HUES48 (cell line): ENCODE measurements at regions not wholly inside any gene's neighbourhood (a gene's known extent, or its start where the extent isn't known, plus 50 kb on each side); places are given as distances from the start of the nearest gene placed in this dataset.

Experiments used
- H3K27ac ChIP-seq: one replicate; pipeline ENCODE4 v1.7.0; 2013; ENCODE audit warnings: low read depth, low read length, inconsistent platforms
- H3K27me3 ChIP-seq: 2 replicates; pipeline ENCODE4 v1.6.1; 2013; ENCODE audit warnings: mild to moderate bottlenecking, low read length; ENCODE audit not compliant: control insufficient read depth, insufficient read depth
- H3K36me3 ChIP-seq: 2 replicates; pipeline ENCODE4 v1.6.1; 2013; ENCODE audit warnings: low read length; ENCODE audit not compliant: control insufficient read depth, insufficient read depth
- H3K4me1 ChIP-seq: 2 replicates; pipeline ENCODE4 v1.6.1; 2013; ENCODE audit warnings: mild to moderate bottlenecking, low read length; ENCODE audit not compliant: control insufficient read depth, insufficient read depth
- H3K4me3 ChIP-seq: 2 replicates; pipeline ENCODE4 v1.5.1; 2013; ENCODE audit warnings: mild to moderate bottlenecking, low read depth, low read length
- H3K9ac ChIP-seq: 2 replicates; pipeline ENCODE4 v1.6.1; 2013; ENCODE audit warnings: mild to moderate bottlenecking, low read depth, low read length, moderate library complexity
- H3K9me3 ChIP-seq: 2 replicates; pipeline ENCODE4 v1.6.1; 2013; ENCODE audit warnings: low read length; ENCODE audit not compliant: control insufficient read depth, insufficient read depth

GRCh38 chr9:86858009-86858408 lies 89.3 kb downstream of the GAS1 start:
- no peak overlapping the region for H3K27ac ChIP-seq
- no peak overlapping the region for H3K4me3 ChIP-seq
- no peaks in the 10 kb centered on the region for H3K9me3 ChIP-seq
- no peaks in the 10 kb centered on the region for H3K36me3 ChIP-seq
- peaks cover 19% of the 10 kb centered on the region for H3K4me1 ChIP-seq
- no peak overlapping the region for H3K9ac ChIP-seq
- H3K27me3 ChIP-seq: no peaks in the 10 kb centered on the region

DNA sequence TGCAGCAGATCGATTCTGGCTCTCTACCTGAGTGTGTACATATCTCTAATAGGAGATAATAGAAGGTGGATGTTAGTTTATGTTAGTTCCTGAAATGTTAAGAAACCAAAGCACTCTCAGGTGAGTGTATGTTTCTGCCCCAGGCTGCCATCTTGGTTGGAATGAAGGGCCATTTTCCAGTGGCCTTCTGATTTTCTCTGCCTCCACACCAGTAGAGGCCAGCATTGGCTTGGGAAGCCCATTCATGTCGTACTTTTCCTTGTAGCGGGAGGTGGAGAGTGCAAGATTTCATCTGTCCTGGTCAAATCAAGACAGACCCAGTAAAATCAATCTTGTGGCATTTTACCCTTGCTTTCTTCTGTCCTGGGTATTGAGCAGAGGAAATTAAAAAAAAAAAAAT lies 91.0 kb downstream of the GAS1 start:
- Histone ChIP-seq H3K4me3 (no peak overlapping the region), H3K27ac (no peak overlapping the region), H3K27me3 (no peaks in the 10 kb centered on the region), H3K9ac (no peak overlapping the region), H3K9me3 (no peaks in the 10 kb centered on the region), H3K36me3 (no peaks in the 10 kb centered on the region), H3K4me1 (peaks cover 19% of the 10 kb centered on the region)

- Histone ChIP-seq H3K36me3 (no peaks in the 10 kb centered on the region), H3K4me1 (peaks cover 14% of the 10 kb centered on the region), H3K27ac (no peak overlapping the region), H3K9ac (no peak overlapping the region), H3K4me3 (no peak overlapping the region), H3K27me3 (no peaks in the 10 kb centered on the region), H3K9me3 (no peaks in the 10 kb centered on the region)
Measured at GRCh38 chr9:86854898-86855523, 92.3 kb downstream of the GAS1 start.

- Histone ChIP-seq H3K36me3 (no peaks in the 10 kb centered on the region), H3K9me3 (no peaks in the 10 kb centered on the region), H3K27ac (no peak overlapping the region), H3K4me1 (no peaks in the 10 kb centered on the region), H3K27me3 (no peaks in the 10 kb centered on the region), H3K9ac (no peak overlapping the region), H3K4me3 (no peak overlapping the region)
Measured at GRCh38 chr9:86846656-86847055, 100.7 kb downstream of the GAS1 start.

- H3K4me1 ChIP-seq: no peaks in the 10 kb centered on the region
Measured at GRCh38 chr9:86843206-86843605, 104.1 kb downstream of the GAS1 start.

GRCh38 chr9:86842573-86842972 lies 104.7 kb downstream of the GAS1 start:
- H3K9me3 ChIP-seq: no peaks in the 10 kb centered on the region
- no peak overlapping the region for H3K27ac ChIP-seq
- no peak overlapping the region for H3K4me3 ChIP-seq
- H3K27me3 ChIP-seq: no peaks in the 10 kb centered on the region
- no peak overlapping the region for H3K9ac ChIP-seq
- H3K36me3 ChIP-seq: no peaks in the 10 kb centered on the region
- no peaks in the 10 kb centered on the region for H3K4me1 ChIP-seq

More at GRCh38 chr9:86843206-86843605, 104.1 kb downstream of the GAS1 start:
- Histone ChIP-seq H3K27ac (no peak overlapping the region), H3K9me3 (no peaks in the 10 kb centered on the region), H3K27me3 (no peaks in the 10 kb centered on the region), H3K9ac (no peak overlapping the region), H3K4me3 (no peak overlapping the region), H3K36me3 (no peaks in the 10 kb centered on the region)

- no peaks in the 10 kb centered on the region for H3K27me3 ChIP-seq
- no peak overlapping the region for H3K27ac ChIP-seq
- H3K36me3 ChIP-seq: no peaks in the 10 kb centered on the region
- H3K9ac ChIP-seq: no peak overlapping the region
- no peaks in the 10 kb centered on the region for H3K4me1 ChIP-seq
- no peak overlapping the region for H3K4me3 ChIP-seq
- H3K9me3 ChIP-seq: no peaks in the 10 kb centered on the region
Measured at GRCh38 chr9:86839522-86839921, 107.8 kb downstream of the GAS1 start.

DNA sequence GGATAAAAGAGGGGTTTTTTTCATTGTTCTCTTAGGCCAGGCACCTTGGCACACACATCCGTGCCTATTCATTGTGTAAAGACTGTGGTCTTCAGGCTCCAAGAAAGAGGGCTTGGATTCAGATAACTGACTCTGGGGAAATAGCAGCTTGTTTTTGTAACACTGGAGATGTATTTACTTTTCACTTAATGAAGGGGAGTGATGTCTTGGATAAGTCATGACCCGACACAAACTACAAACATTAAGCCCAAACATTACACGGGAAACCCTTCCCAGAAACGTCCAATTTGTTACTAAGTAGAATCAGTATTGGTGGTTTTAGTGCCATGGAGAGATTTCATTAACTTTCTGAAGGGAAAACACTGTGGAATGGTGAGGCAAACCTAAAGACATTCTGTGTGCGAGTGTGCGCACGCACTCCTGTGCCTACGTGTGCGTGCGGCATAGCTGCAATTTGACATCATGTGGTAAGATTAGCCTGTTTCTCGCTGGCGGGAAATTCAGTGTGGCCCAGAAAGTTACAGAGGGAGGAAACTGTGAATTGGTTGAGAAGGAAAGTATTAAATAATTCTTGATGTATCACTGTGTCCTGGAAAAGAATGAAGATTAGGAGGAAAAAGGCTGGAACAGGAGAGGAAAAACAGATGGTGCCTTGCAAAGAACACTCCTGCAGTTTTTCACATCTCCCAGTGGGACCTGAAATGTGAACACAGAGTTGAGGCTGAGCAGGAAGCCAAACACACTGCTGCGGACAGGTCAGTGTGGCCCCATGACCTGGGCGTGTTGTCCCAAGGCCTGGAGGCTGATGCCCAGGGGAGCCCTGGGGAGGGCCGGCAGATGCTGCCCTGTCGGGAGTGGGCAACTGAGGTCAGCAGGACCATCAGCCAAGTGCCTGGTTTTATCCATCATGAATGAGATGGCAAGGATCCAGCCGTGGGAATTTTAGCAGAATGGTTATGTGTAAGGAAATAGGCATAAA lies 108.5 kb downstream of the GAS1 start:
- Histone ChIP-seq H3K27ac (no peak overlapping the region), H3K4me1 (no peaks in the 10 kb centered on the region), H3K27me3 (no peaks in the 10 kb centered on the region), H3K9me3 (no peaks in the 10 kb centered on the region), H3K9ac (no peak overlapping the region), H3K4me3 (no peak overlapping the region), H3K36me3 (no peaks in the 10 kb centered on the region)

- Histone ChIP-seq H3K4me3 (no peak overlapping the region), H3K27ac (no peak overlapping the region), H3K36me3 (no peaks in the 10 kb centered on the region), H3K9me3 (no peaks in the 10 kb centered on the region), H3K9ac (no peak overlapping the region), H3K27me3 (no peaks in the 10 kb centered on the region), H3K4me1 (no peaks in the 10 kb centered on the region)
Measured at GRCh38 chr9:86837345-86837744, 110.0 kb downstream of the GAS1 start.

- H3K4me1 ChIP-seq: no peaks in the 10 kb centered on the region
Measured at GRCh38 chr9:86836797-86837196, 110.5 kb downstream of the GAS1 start.

DNA sequence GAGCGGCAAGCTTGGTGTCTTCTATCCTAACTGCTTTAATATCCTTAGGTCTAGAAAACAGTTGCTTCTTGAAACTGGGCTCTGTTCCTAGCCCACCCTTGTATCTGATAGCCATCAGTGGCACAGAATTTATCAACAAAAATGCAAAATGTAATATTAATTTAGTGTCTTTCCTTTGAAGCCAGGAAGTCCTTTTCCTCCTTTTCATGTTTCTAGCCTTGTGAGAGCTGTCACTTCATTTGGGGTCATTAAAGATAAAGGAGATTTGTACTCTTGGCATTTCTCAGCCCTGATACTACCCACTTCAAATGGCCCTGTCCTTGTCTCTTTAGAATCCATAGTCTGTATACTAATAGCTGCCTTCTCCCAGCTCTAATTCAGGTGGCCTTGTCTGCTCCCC lies 111.0 kb downstream of the GAS1 start:
- H3K27ac ChIP-seq: no peak overlapping the region
- H3K4me1 ChIP-seq: no peaks in the 10 kb centered on the region
- no peaks in the 10 kb centered on the region for H3K27me3 ChIP-seq
- no peaks in the 10 kb centered on the region for H3K36me3 ChIP-seq
- H3K9ac ChIP-seq: no peak overlapping the region
- H3K9me3 ChIP-seq: no peaks in the 10 kb centered on the region
- no peak overlapping the region for H3K4me3 ChIP-seq

More at GRCh38 chr9:86836797-86837196, 110.5 kb downstream of the GAS1 start:
- no peak overlapping the region for H3K27ac ChIP-seq
- H3K9ac ChIP-seq: no peak overlapping the region
- H3K27me3 ChIP-seq: no peaks in the 10 kb centered on the region
- no peak overlapping the region for H3K4me3 ChIP-seq
- H3K9me3 ChIP-seq: no peaks in the 10 kb centered on the region
- H3K36me3 ChIP-seq: no peaks in the 10 kb centered on the region
